Liver (tissue), 8 donors: ENCODE measurements at regions not wholly inside any gene's neighbourhood (a gene's known extent, or its start where the extent isn't known, plus 50 kb on each side); places are given as distances from the start of the nearest gene placed in this dataset.

Experiments
- DNase-seq: peaks from one replicate; pipeline ENCODE4 v3.0.0-alpha.2; 2017; ENCODE audit warnings: low spot score
- H3K27ac ChIP-seq, 2 donors: one replicate each; pipeline ENCODE4 v1.7.0; 2013; ENCODE audit warnings: inconsistent platforms in 2 of 2, low read length in 2 of 2, control low read depth in 1 of 2, low read depth in 1 of 2, mild to moderate bottlenecking in 1 of 2
- H3K27me3 ChIP-seq, 4 donors: one replicate each; pipeline versions ENCODE4 v1.6.1 to v1.7.0; 2013; ENCODE audit warnings: low read length in 3 of 4, inconsistent platforms in 1 of 4, mild to moderate bottlenecking in 1 of 4, moderate library complexity in 1 of 4; ENCODE audit not compliant: control insufficient read depth in 4 of 4, insufficient read depth in 4 of 4
- H3K36me3 ChIP-seq, 4 donors: one replicate each; pipeline versions ENCODE4 v1.6.1 to v1.7.0; 2013; ENCODE audit warnings: low read length in 3 of 4, mild to moderate bottlenecking in 3 of 4, low read depth in 1 of 4, moderate library complexity in 1 of 4; ENCODE audit not compliant: control insufficient read depth in 4 of 4, insufficient read depth in 3 of 4
- H3K4me1 ChIP-seq, 4 donors: one replicate each; pipeline versions ENCODE4 v1.6.1 to v1.7.0; 2013; ENCODE audit warnings: low read length in 3 of 4, mild to moderate bottlenecking in 3 of 4, moderate library complexity in 1 of 4; ENCODE audit not compliant: control insufficient read depth in 4 of 4, insufficient read depth in 4 of 4
- H3K4me3 ChIP-seq, 3 donors: one replicate each; pipeline versions ENCODE4 v1.6.1 to v1.7.0; 2013; ENCODE audit warnings: low read length in 3 of 3, control low read depth in 1 of 3, low read depth in 1 of 3, mild to moderate bottlenecking in 1 of 3
- H3K9ac ChIP-seq, 2 donors: one replicate each; pipeline ENCODE4 v1.7.0; 2013; ENCODE audit warnings: low read length in 2 of 2, mild to moderate bottlenecking in 2 of 2, moderate library complexity in 2 of 2, control low read depth in 1 of 2, low read depth in 1 of 2
- H3K9me3 ChIP-seq, 4 donors: one replicate each; pipeline versions ENCODE4 v1.6.1 to v1.7.0; 2013; ENCODE audit warnings: low read length in 3 of 4; ENCODE audit not compliant: control insufficient read depth in 4 of 4
- EGR1 ChIP-seq, 2 donors: IDR thresholded peaks; 2 replicates each; pipeline ENCODE4 v1.6.1; 2016 to 2018; ENCODE audit warnings: antibody characterized with exemption in 2 of 2, low read depth in 2 of 2
- FOXA1 ChIP-seq: IDR thresholded peaks from 2 replicates; pipeline ENCODE4 v1.6.1; 2016; ENCODE audit warnings: antibody characterized with exemption
- FOXA2 ChIP-seq: IDR thresholded peaks from 2 replicates; pipeline ENCODE4 v1.6.1; 2016; ENCODE audit warnings: antibody characterized with exemption
- GABPA ChIP-seq, 2 donors: IDR thresholded peaks in 1 of 2; conservative IDR thresholded peaks in 1 of 2; 2 replicates each; pipeline ENCODE4 v1.6.1; 2016; ENCODE audit warnings: antibody characterized with exemption in 2 of 2, mild to moderate bottlenecking in 1 of 2, moderate library complexity in 1 of 2
- HNF4G ChIP-seq: IDR thresholded peaks from 2 replicates; pipeline ENCODE4 v1.6.1; 2016; ENCODE audit warnings: antibody characterized with exemption
- JUND ChIP-seq, 2 donors: IDR thresholded peaks; 2 replicates each; pipeline ENCODE4 v1.6.1; 2016; ENCODE audit warnings: antibody characterized with exemption in 2 of 2
- NR2F2 ChIP-seq: IDR thresholded peaks from 2 replicates; pipeline ENCODE4 v1.6.1; 2016; ENCODE audit warnings: antibody characterized with exemption
- RAD21 ChIP-seq, 2 donors: IDR thresholded peaks; 2 replicates each; pipeline ENCODE4 v1.6.1; 2016; ENCODE audit warnings: antibody characterized with exemption in 2 of 2, mild to moderate bottlenecking in 2 of 2
- RXRA ChIP-seq, 2 donors: IDR thresholded peaks; 2 replicates each; pipeline ENCODE4 v1.6.1; 2017 to 2018; ENCODE audit warnings: antibody characterized with exemption in 2 of 2, mild to moderate bottlenecking in 1 of 2
- TAF1 ChIP-seq: conservative IDR thresholded peaks from 2 replicates; pipeline ENCODE4 v1.6.1; 2016; ENCODE audit warnings: antibody characterized with exemption, mild to moderate bottlenecking
- YY1 ChIP-seq: IDR thresholded peaks from 2 replicates; pipeline ENCODE4 v1.6.1; 2016; ENCODE audit warnings: antibody characterized with exemption, mild to moderate bottlenecking
- WGBS: extraction: QIAGEN DNeasy Blood & Tissue Kit; methylation state at CpG from one replicate; pipeline ENCODE4 v1.1.7; 2013; 5-methylcytosine and 5-hydroxymethylcytosine counted together
- TF ChIP-seq, protein P1 (sequence below): IDR thresholded peaks from 2 replicates; pipeline ENCODE4 v1.6.1; 2016; ENCODE audit warnings: antibody characterized with exemption
- TF ChIP-seq, protein P2 (sequence below): fragments of 150-350 bp; IDR thresholded peaks from 2 replicates; pipeline ENCODE4 v1.5.1; 2017; ENCODE audit warnings: improper control_type of control experiment, low read depth, low read length; ENCODE audit not compliant: missing input control
- TF ChIP-seq, protein P3 (sequence below): IDR thresholded peaks from 2 replicates; pipeline ENCODE4 v1.6.1; 2016; ENCODE audit warnings: antibody characterized with exemption
- TF ChIP-seq, protein P4 (sequence below): IDR thresholded peaks from 2 replicates; pipeline ENCODE4 v1.6.1; 2016; ENCODE audit warnings: antibody characterized with exemption, mild to moderate bottlenecking
- donor health status: healthy.
- donor health status: healthy.
- donor health status: healthy.
- donor health status: healthy.
- donor health status: healthy.

DNA sequence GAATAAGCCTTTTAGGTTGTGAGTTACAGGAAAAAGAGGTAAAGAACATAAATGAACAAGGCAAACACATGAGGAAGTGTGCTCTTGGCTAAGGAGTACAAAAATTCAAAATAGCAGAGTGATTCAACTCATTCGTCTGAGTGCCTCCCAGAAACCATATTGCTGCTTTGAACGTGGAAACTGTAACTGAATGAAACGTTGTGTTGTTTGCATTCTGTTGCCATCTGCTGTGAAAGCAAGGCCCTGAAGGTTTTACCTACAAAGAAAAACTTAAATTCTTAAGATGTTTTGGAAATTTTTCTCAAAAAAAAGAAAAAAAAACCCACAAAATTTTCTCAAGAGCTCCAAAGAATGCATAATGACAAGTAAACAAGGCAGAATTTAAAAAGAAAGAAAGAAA is 375.4 kb upstream of the HS3ST5 start:
- Histone ChIP-seq H3K9me3 (no peaks in the 10 kb centered on the region), H3K9ac (no peak overlapping the region), H3K4me3 (no peak overlapping the region), H3K36me3 (no peaks in the 10 kb centered on the region), H3K27ac (no peak overlapping the region), H3K4me1 (no peaks in the 10 kb centered on the region), H3K27me3 (peaks cover 0 to 3% (median 0%) of the 10 kb centered on the region in 4 donors)
- TF ChIP-seq RAD21 (IDR thresholded peaks at IDR 0.05): no peak
- no peak for TF ChIP-seq YY1
- TF ChIP-seq FOXA2: no peak
- no peak for TF ChIP-seq HNF4G
- no peak for TF ChIP-seq FOXA1
- TF ChIP-seq EGR1 (IDR thresholded peaks at IDR 0.05; ENCODE audit: low read depth in 2 of 2): no peak
- WGBS: 46% methylated on average over 3 of the region's 3 CpGs
- no peak for DNase-seq

DNA sequence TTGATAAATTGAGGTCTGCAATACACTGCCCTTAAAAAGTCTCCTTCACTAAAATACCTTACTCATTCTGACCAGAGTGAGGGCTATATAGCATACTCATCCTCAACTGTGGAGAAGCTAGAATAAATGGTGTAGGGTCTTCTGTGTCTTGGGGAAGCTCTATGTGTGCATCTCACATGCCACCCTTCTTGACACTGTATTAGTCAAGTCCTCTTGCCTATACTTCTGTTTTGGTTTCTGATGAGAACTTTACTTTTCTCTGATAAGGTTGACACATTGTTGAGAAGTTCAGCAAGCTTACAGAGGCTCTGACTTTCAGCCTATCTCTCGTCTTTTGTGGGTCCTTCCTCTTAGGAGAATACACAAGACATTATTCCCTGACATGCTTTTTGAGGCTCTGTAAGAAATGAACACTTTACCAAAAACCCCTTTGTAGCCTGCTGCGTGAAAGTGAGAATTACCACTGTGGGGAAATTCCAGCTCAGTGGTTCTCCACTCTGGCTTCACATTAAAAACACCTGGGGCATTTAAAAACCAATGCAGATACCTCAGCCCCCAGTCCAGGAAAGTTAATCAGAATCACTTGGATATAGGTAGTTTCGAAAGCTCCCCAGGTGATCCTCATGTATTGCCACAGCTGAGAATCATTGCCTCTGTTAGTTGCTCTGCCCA is 372.1 kb upstream of the HS3ST5 start:
- no peaks in the 10 kb centered on the region for H3K36me3 ChIP-seq
- H3K27ac ChIP-seq: no peak overlapping the region
- no peak for TF ChIP-seq EGR1 (IDR thresholded peaks at IDR 0.05; ENCODE audit: low read depth in 2 of 2)
- TF ChIP-seq, protein P1, sequence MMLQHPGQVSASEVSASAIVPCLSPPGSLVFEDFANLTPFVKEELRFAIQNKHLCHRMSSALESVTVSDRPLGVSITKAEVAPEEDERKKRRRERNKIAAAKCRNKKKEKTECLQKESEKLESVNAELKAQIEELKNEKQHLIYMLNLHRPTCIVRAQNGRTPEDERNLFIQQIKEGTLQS: no peak
- no peak for TF ChIP-seq NR2F2
- TF ChIP-seq RXRA (IDR thresholded peaks at IDR 0.05): no peak
- TF ChIP-seq, protein P2, sequence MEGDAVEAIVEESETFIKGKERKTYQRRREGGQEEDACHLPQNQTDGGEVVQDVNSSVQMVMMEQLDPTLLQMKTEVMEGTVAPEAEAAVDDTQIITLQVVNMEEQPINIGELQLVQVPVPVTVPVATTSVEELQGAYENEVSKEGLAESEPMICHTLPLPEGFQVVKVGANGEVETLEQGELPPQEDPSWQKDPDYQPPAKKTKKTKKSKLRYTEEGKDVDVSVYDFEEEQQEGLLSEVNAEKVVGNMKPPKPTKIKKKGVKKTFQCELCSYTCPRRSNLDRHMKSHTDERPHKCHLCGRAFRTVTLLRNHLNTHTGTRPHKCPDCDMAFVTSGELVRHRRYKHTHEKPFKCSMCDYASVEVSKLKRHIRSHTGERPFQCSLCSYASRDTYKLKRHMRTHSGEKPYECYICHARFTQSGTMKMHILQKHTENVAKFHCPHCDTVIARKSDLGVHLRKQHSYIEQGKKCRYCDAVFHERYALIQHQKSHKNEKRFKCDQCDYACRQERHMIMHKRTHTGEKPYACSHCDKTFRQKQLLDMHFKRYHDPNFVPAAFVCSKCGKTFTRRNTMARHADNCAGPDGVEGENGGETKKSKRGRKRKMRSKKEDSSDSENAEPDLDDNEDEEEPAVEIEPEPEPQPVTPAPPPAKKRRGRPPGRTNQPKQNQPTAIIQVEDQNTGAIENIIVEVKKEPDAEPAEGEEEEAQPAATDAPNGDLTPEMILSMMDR: no peak
- TF ChIP-seq RAD21 (IDR thresholded peaks at IDR 0.05): no peak
- TF ChIP-seq TAF1: no peak
- TF ChIP-seq YY1: no peak
- no peak for TF ChIP-seq FOXA2
- no peak for TF ChIP-seq GABPA (IDR thresholded peaks at IDR 0.05 in 1 of 2, conservative IDR thresholded peaks at IDR 0.05 in 1 of 2)
- TF ChIP-seq, protein P3, sequence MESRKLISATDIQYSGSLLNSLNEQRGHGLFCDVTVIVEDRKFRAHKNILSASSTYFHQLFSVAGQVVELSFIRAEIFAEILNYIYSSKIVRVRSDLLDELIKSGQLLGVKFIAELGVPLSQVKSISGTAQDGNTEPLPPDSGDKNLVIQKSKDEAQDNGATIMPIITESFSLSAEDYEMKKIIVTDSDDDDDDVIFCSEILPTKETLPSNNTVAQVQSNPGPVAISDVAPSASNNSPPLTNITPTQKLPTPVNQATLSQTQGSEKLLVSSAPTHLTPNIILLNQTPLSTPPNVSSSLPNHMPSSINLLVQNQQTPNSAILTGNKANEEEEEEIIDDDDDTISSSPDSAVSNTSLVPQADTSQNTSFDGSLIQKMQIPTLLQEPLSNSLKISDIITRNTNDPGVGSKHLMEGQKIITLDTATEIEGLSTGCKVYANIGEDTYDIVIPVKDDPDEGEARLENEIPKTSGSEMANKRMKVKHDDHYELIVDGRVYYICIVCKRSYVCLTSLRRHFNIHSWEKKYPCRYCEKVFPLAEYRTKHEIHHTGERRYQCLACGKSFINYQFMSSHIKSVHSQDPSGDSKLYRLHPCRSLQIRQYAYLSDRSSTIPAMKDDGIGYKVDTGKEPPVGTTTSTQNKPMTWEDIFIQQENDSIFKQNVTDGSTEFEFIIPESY: no peak
- TF ChIP-seq FOXA1: no peak
- TF ChIP-seq HNF4G: no peak
- TF ChIP-seq, protein P4, sequence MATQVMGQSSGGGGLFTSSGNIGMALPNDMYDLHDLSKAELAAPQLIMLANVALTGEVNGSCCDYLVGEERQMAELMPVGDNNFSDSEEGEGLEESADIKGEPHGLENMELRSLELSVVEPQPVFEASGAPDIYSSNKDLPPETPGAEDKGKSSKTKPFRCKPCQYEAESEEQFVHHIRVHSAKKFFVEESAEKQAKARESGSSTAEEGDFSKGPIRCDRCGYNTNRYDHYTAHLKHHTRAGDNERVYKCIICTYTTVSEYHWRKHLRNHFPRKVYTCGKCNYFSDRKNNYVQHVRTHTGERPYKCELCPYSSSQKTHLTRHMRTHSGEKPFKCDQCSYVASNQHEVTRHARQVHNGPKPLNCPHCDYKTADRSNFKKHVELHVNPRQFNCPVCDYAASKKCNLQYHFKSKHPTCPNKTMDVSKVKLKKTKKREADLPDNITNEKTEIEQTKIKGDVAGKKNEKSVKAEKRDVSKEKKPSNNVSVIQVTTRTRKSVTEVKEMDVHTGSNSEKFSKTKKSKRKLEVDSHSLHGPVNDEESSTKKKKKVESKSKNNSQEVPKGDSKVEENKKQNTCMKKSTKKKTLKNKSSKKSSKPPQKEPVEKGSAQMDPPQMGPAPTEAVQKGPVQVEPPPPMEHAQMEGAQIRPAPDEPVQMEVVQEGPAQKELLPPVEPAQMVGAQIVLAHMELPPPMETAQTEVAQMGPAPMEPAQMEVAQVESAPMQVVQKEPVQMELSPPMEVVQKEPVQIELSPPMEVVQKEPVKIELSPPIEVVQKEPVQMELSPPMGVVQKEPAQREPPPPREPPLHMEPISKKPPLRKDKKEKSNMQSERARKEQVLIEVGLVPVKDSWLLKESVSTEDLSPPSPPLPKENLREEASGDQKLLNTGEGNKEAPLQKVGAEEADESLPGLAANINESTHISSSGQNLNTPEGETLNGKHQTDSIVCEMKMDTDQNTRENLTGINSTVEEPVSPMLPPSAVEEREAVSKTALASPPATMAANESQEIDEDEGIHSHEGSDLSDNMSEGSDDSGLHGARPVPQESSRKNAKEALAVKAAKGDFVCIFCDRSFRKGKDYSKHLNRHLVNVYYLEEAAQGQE: no peak
- TF ChIP-seq JUND (IDR thresholded peaks at IDR 0.05): no peak
- H3K9me3 ChIP-seq: no peaks in the 10 kb centered on the region
- H3K9ac ChIP-seq: no peak overlapping the region
- peaks cover 0 to 3% (median 0%) of the 10 kb centered on the region in 4 donors for H3K27me3 ChIP-seq
- DNase-seq: no peak
- H3K4me3 ChIP-seq: no peak overlapping the region
- H3K4me1 ChIP-seq: no peaks in the 10 kb centered on the region
- 59% methylated on average over 3 of the region's 3 CpGs for WGBS
